MM.1S (cell line): ENCODE measurements at regions not wholly inside any gene's neighbourhood (a gene's known extent, or its start where the extent isn't known, plus 50 kb on each side); places are given as distances from the start of the nearest gene placed in this dataset.

Source experiments
- DNase-seq: peaks from one replicate; pipeline ENCODE4 v3.0.0-alpha.2; 2015
- H2AFZ ChIP-seq: fragments of 300-600 bp; sonication (generic); 2 replicates; pipeline ENCODE4 v1.6.0; 2016; ENCODE audit warnings: antibody characterized with exemption, low read length
- H3F3A ChIP-seq: fragments of 300-600 bp; sonication (generic); 2 replicates; pipeline ENCODE4 v1.6.1; 2016; ENCODE audit warnings: mild to moderate bottlenecking, antibody characterized with exemption, low read length, moderate library complexity, mixed read lengths; ENCODE audit not compliant: insufficient read depth
- H3K27ac ChIP-seq: fragments of 300-600 bp; sonication (generic); 2 replicates; pipeline ENCODE4 v1.5.1; 2016; ENCODE audit warnings: mild to moderate bottlenecking, low read length
- H3K27me3 ChIP-seq: fragments of 300-600 bp; sonication (generic); replicated peaks from 2 replicates; pipeline ENCODE4 v1.6.0; 2016; ENCODE audit warnings: low read length; ENCODE audit not compliant: insufficient read depth
- H3K36me3 ChIP-seq: fragments of 300-600 bp; sonication (generic); replicated peaks from 2 replicates; pipeline ENCODE4 v1.6.1; 2016; ENCODE audit warnings: mild to moderate bottlenecking, low read length, mixed read lengths; ENCODE audit not compliant: insufficient read depth
- H3K4me1 ChIP-seq: fragments of 300-600 bp; sonication (generic); 2 replicates; pipeline ENCODE4 v1.6.1; 2016; ENCODE audit warnings: low read length, mixed read lengths
- H3K4me2 ChIP-seq: fragments of 300-600 bp; sonication (generic); 2 replicates; pipeline ENCODE4 v1.6.0; 2016; ENCODE audit warnings: low read depth, low read length
- H3K4me3 ChIP-seq: fragments of 300-600 bp; sonication (generic); 2 replicates; pipeline ENCODE4 v1.5.1; 2016; ENCODE audit warnings: low read length, mixed read lengths
- H3K79me2 ChIP-seq: fragments of 300-600 bp; sonication (generic); 2 replicates; pipeline ENCODE4 v1.6.1; 2016; ENCODE audit warnings: mixed run types, low read length, mixed read lengths
- H3K9ac ChIP-seq: fragments of 300-600 bp; sonication (generic); 2 replicates; pipeline ENCODE4 v1.6.1; 2016; ENCODE audit warnings: low read length, mixed read lengths
- H3K9me2 ChIP-seq: fragments of 300-600 bp; sonication (generic); replicated peaks from 2 replicates; pipeline ENCODE4 v1.6.1; 2016; ENCODE audit warnings: mild to moderate bottlenecking, low read length, mixed read lengths; ENCODE audit not compliant: insufficient read depth
- H3K9me3 ChIP-seq: fragments of 300-600 bp; sonication (generic); replicated peaks from 2 replicates; pipeline ENCODE4 v1.6.1; 2016; ENCODE audit warnings: mild to moderate bottlenecking, low read length, mixed read lengths; ENCODE audit not compliant: insufficient read depth
- H4K20me1 ChIP-seq: fragments of 300-600 bp; sonication (generic); 2 replicates; pipeline ENCODE4 v1.6.1; 2016; ENCODE audit warnings: mild to moderate bottlenecking, low read length, moderate library complexity, mixed read lengths; ENCODE audit not compliant: insufficient read depth
- EZH2 ChIP-seq: fragments of 300-600 bp; sonication (generic); optimal IDR thresholded peaks from 2 replicates; pipeline ENCODE3; 2017; ENCODE audit warnings: low read depth, mild to moderate bottlenecking, antibody characterized with exemption, low read length, mixed read lengths
- EZH2phosphoT487 ChIP-seq: fragments of 300-600 bp; sonication (generic); IDR thresholded peaks from 2 replicates; pipeline ENCODE4 v1.6.1; 2018; ENCODE audit warnings: antibody characterized with exemption, low read length
- TF ChIP-seq, protein P1 (sequence below): fragments of 300-600 bp; sonication (generic); IDR thresholded peaks from 2 replicates; pipeline ENCODE4 v1.5.1; 2016; ENCODE audit warnings: antibody characterized with exemption, low read length, mixed read lengths

- Histone ChIP-seq H3K9me2 (no peaks in the 10 kb centered on the region), H3K4me1 (no peaks in the 10 kb centered on the region), H3K27ac (no peak overlapping the region), H3K4me3 (no peak overlapping the region), H3K27me3 (no peaks in the 10 kb centered on the region), H3K9ac (no peak overlapping the region), H4K20me1 (no peaks in the 10 kb centered on the region), H3K9me3 (no peaks in the 10 kb centered on the region), H3F3A (no peaks in the 10 kb centered on the region), H3K79me2 (no peaks in the 10 kb centered on the region), H3K4me2 (no peak overlapping the region), H3K36me3 (no peaks in the 10 kb centered on the region), H2AFZ (no peak overlapping the region)
- no peak for TF ChIP-seq EZH2
- no peak for TF ChIP-seq EZH2phosphoT487
- TF ChIP-seq, protein P1, sequence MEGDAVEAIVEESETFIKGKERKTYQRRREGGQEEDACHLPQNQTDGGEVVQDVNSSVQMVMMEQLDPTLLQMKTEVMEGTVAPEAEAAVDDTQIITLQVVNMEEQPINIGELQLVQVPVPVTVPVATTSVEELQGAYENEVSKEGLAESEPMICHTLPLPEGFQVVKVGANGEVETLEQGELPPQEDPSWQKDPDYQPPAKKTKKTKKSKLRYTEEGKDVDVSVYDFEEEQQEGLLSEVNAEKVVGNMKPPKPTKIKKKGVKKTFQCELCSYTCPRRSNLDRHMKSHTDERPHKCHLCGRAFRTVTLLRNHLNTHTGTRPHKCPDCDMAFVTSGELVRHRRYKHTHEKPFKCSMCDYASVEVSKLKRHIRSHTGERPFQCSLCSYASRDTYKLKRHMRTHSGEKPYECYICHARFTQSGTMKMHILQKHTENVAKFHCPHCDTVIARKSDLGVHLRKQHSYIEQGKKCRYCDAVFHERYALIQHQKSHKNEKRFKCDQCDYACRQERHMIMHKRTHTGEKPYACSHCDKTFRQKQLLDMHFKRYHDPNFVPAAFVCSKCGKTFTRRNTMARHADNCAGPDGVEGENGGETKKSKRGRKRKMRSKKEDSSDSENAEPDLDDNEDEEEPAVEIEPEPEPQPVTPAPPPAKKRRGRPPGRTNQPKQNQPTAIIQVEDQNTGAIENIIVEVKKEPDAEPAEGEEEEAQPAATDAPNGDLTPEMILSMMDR: no peak
- DNase-seq: no peak
Observed at GRCh38 chr1:61618755-61619154, 106.2 kb downstream of the TM2D1 start.

DNA sequence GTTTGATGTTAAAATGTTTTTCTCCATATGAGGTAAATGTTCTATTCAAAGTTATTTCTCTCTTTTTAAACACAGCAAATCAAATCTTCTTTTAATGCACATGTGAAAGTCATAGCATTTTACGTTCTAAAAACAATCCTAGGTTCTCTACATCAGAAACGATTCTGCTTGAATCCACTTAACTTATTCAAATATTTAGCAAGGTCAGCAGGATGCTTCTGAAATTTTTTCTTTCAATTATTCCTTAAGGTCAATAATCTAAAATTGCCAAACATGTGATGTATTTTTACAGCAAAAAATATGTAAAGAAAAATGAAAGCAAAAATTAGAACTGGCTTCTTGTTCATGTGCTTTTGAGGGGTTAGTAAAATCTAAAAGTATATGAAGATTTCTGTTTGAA lies 106.7 kb downstream of the TM2D1 start:
- Histone ChIP-seq H4K20me1 (no peaks in the 10 kb centered on the region), H3K9me3 (no peaks in the 10 kb centered on the region), H3K27ac (no peak overlapping the region), H3K9ac (no peak overlapping the region), H3K79me2 (no peaks in the 10 kb centered on the region), H3K27me3 (no peaks in the 10 kb centered on the region), H3F3A (no peaks in the 10 kb centered on the region), H3K4me1 (no peaks in the 10 kb centered on the region), H3K4me2 (no peak overlapping the region), H2AFZ (no peak overlapping the region), H3K9me2 (no peaks in the 10 kb centered on the region), H3K4me3 (no peak overlapping the region), H3K36me3 (no peaks in the 10 kb centered on the region)
- TF ChIP-seq EZH2phosphoT487: no peak
- TF ChIP-seq EZH2: no peak
- TF ChIP-seq, protein P1: no peak
- no peak for DNase-seq

GRCh38 chr1:61616830-61617229 lies 108.1 kb downstream of the TM2D1 start:
- Histone ChIP-seq H3F3A (no peaks in the 10 kb centered on the region), H3K27me3 (no peaks in the 10 kb centered on the region)

More at GRCh38 chr1:61616830-61617229, 108.1 kb downstream of the TM2D1 start:
- Histone ChIP-seq H4K20me1 (no peaks in the 10 kb centered on the region), H3K4me2 (no peak overlapping the region), H3K9me2 (no peaks in the 10 kb centered on the region), H2AFZ (no peak overlapping the region), H3K9me3 (no peaks in the 10 kb centered on the region), H3K79me2 (no peaks in the 10 kb centered on the region), H3K9ac (no peak overlapping the region), H3K27ac (no peak overlapping the region), H3K4me1 (no peaks in the 10 kb centered on the region), H3K4me3 (no peak overlapping the region), H3K36me3 (no peaks in the 10 kb centered on the region)
- TF ChIP-seq, protein P1: no peak
- TF ChIP-seq EZH2: no peak
- TF ChIP-seq EZH2phosphoT487: no peak
- no peak for DNase-seq
